ENCODE measurements at regions not wholly inside any gene's neighbourhood (a gene's known extent, or its start where the extent isn't known, plus 50 kb on each side); places are given as distances from the start of the nearest gene placed in this dataset.

- no peak for DNase-seq (ENCODE audit: low spot score in 2 of 2)
- no peak for ATAC-seq (ENCODE audit: low read depth)
- Mint-ChIP-seq H3K9me3 (no peaks in the 10 kb centered on the region), H3K27me3 (no peaks in the 10 kb centered on the region), H3K27ac (peak overlapping the region; percentile 97), H3K4me3 (peak overlapping the region; percentile 58), H3K4me1 (peaks cover 52% of the 10 kb centered on the region), H3K36me3 (no peaks in the 10 kb centered on the region)
Measured at GRCh38 chr1:25023190-25023578, 93.1 kb upstream of the RUNX3 start.

DNA sequence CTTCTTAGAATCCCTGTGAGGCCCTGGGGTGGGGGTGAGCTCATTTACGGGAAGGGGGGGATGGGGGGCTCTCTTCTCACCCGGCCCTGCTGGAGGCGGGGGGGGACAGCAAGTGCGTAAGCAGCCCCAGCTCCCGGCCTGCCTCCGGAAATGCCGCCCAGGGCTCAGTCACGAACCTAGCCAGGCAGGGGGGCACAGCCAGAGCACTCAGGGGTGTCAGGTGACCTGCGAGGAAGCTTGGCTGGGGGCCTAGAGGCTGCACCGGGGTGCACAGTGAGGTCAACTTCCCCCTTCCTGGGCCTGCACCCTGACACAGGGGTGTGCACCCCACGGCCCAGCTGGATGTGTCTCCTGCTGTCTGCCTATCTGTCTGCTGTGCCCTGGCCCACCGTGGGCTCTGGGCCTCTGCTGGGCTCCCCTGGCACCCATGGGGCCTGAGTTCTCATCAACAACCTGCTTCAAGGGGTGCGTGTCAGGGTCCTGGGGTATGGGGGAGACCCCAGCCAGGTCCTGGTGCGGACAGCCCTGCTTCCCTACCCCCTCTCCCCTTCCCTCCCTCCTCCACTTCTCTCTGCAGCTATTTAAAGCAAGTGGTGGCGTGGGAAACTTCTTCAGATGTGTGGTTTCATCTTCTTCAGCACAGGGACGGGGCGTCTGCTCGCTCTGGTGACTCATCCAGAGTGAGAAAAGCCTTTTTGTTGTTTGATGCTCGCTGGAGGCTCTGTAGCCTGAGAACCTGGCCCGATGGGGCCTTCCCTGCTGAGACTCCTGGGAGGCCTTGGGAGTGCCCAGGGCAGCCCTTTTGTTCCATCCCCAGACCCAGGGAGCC, 92.5 kb upstream of the RUNX3 start:
- H3K27ac Mint-ChIP-seq: peak overlapping the region; percentile 97
- no peaks in the 10 kb centered on the region for H3K36me3 Mint-ChIP-seq
- DNase-seq (ENCODE audit: low spot score in 2 of 2): peak; percentile 82 to 93
- ATAC-seq (ENCODE audit: low read depth): peak; percentile 90
- peaks cover 48% of the 10 kb centered on the region for H3K4me1 Mint-ChIP-seq
- no peaks in the 10 kb centered on the region for H3K9me3 Mint-ChIP-seq
- H3K27me3 Mint-ChIP-seq: no peaks in the 10 kb centered on the region
- H3K4me3 Mint-ChIP-seq: peak overlapping the region; percentile 58

DNA sequence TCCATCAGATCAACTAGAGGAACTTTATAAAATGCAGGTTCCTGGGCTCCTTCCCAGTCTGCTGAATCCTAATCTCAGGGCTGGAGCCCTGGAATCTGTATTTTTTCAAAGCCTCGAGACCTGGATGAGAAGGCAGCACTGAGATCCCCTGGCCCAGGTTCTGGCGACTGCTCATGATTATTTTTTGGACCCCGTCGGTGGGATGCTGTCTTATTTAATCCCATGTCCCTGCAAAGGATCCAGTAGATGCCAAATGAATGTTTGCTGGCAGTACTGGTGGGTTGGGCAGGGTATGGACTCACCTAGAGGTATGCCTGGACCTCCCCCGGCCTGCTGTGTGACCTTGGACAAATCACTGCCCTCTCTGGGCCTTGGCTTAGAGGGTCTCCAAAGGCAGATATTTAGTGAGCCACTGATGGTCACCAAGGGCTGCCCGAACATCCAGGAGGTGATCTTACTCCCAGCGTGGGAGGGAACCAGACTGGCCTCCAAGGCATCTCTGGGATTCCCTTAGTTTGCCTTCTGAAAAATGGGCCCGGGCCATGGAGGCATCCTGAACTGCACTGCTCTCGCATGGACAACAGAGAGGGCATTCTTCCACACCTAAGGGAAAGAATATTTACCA, 91.6 kb upstream of the RUNX3 start:
- DNase-seq (ENCODE audit: low spot score in 2 of 2): no peak

DNA sequence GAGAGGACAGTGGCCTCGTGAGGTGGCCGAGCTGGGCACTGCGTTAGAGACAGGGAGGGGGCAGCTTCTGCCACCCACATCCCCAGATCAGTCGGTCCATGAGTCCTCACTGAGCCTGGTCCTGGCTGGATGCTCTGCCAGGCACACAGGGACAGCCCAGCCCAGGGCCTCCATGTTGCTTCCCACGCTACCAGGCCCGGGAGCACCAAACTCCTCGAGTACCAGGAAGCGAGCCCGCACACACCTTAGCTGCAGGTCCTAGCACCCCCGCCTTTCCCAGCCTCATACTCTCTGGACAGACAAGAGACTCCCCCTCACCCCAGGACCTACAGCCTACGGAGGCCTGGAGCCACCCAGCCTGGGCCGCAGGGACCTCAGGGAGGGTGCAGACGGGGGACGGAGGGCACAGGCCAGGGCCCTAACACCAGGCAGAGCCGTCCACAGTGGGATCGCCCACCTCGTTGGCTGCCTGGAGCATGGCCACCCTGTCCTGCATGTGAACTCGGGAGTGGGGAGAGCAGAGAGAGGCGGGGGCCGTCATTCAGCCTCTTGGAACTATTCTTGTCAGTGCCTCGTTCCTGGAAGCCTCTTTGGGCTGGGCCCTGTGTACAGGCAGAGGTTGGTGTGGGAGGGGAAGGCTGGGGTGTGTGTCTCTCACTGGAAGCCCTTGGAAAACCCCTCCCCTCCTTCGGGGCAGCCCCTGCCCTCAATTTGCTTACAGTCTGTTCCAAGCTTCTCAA, 90.9 kb upstream of the RUNX3 start:
- DNase-seq (ENCODE audit: low spot score in 2 of 2) (no peak), ATAC-seq (ENCODE audit: low read depth) (no peak)
- Mint-ChIP-seq H3K4me3 (no peak overlapping the region), H3K9me3 (no peaks in the 10 kb centered on the region), H3K27me3 (no peaks in the 10 kb centered on the region), H3K27ac (peak overlapping the region; percentile 97), H3K36me3 (no peaks in the 10 kb centered on the region), H3K4me1 (peaks cover 48% of the 10 kb centered on the region)

More for the DNA sequence above, 91.6 kb upstream of the RUNX3 start:
- Mint-ChIP-seq H3K4me1 (peaks cover 48% of the 10 kb centered on the region), H3K27me3 (no peaks in the 10 kb centered on the region), H3K4me3 (no peak overlapping the region), H3K9me3 (no peaks in the 10 kb centered on the region), H3K36me3 (no peaks in the 10 kb centered on the region), H3K27ac (peak overlapping the region; percentile 97)
- ATAC-seq (ENCODE audit: low read depth): no peak

DNA sequence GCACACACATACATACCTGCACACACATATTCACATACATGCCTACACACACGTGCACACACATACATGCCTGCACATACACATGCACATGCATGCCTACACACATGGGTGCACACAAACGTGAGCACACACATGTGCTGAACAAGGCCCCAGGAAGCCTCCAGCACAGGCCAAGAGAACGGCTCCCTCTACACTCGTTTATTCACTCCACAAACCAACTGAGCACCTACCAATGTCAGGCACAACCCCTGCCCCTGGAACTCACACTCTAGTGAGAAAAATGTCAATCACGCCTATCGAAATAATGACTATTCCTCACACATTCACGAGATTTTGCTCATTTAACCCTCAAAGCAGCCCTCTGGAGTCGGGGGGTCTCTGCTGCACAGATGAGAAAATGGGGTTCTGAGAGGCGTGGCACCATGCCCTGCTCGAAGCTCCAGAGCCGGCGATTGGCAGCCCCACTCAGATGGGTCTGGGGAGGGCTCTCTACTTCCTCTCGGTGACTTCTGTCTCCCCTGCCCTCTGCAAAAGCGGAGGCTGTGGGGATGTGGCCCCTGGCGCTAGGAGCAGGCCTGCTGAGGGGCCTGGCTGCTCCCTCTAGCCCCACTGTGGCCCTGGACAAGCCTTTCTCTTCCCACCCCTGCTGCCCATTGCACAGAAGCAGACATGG, 90.2 kb upstream of the RUNX3 start:
- H3K27me3 Mint-ChIP-seq: no peaks in the 10 kb centered on the region
- DNase-seq (ENCODE audit: low spot score in 2 of 2) (no peak), ATAC-seq (ENCODE audit: low read depth) (no peak)
- no peak overlapping the region for H3K4me3 Mint-ChIP-seq
- no peaks in the 10 kb centered on the region for H3K36me3 Mint-ChIP-seq
- peak overlapping the region; percentile 97 for H3K27ac Mint-ChIP-seq
- H3K9me3 Mint-ChIP-seq: no peaks in the 10 kb centered on the region
- peaks cover 46% of the 10 kb centered on the region for H3K4me1 Mint-ChIP-seq

DNA sequence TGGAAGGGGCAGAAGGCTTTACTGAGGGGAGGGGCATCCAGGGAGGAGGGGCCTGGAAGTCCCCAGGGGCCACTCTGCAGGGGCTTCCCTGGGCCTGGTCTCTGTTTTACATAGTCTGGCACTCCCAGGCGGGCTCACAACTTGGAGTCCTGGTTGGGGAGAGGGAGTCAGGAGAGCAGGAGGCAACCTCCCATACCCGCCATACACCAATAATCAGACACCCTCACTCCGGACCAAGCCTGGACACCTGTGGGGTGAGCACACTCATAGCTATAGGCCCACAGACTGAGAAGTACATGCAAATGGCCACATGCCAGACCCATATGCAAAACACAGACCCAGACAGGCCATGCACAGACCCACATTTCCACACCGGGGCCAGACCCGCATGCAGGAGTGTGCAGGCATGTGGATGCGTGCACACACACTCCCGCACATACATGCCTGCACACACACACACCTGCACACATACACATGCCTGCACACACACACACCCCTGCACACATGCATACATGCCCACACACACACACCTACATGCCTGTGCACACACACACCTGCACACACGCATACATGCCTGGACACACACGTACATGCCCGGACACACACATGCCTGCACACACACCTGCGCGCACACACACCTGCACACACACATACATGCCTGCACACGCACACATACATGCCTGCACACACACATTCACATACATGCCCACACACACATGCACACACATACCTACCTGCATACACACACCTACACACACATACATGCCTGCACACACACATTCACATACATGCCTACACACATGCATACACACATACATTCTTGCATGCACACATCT, 89.5 kb upstream of the RUNX3 start:
- DNase-seq (ENCODE audit: low spot score in 2 of 2) (peak; percentile 57 to 63), ATAC-seq (ENCODE audit: low read depth) (peak; percentile 16)
- Mint-ChIP-seq H3K36me3 (no peaks in the 10 kb centered on the region), H3K9me3 (no peaks in the 10 kb centered on the region), H3K4me1 (peaks cover 40% of the 10 kb centered on the region), H3K4me3 (peak overlapping the region; percentile 76), H3K27me3 (no peaks in the 10 kb centered on the region), H3K27ac (peak overlapping the region; percentile 97)

GRCh38 chr1:25018943-25019336, 88.9 kb upstream of the RUNX3 start:
- H3K27me3 Mint-ChIP-seq: no peaks in the 10 kb centered on the region
- no peaks in the 10 kb centered on the region for H3K9me3 Mint-ChIP-seq
- ATAC-seq (ENCODE audit: low read depth) (no peak), DNase-seq (ENCODE audit: low spot score in 2 of 2) (no peak)
- H3K4me3 Mint-ChIP-seq: peak overlapping the region; percentile 76
- H3K4me1 Mint-ChIP-seq: peaks cover 39% of the 10 kb centered on the region
- peak overlapping the region; percentile 97 for H3K27ac Mint-ChIP-seq
- no peaks in the 10 kb centered on the region for H3K36me3 Mint-ChIP-seq

- no peaks in the 10 kb centered on the region for H3K27me3 Mint-ChIP-seq
- H3K4me1 Mint-ChIP-seq: peaks cover 32% of the 10 kb centered on the region
- ATAC-seq (ENCODE audit: low read depth) (no peak), DNase-seq (ENCODE audit: low spot score in 2 of 2) (no peak)
- H3K9me3 Mint-ChIP-seq: no peaks in the 10 kb centered on the region
- H3K27ac Mint-ChIP-seq: no peak overlapping the region
- H3K4me3 Mint-ChIP-seq: no peak overlapping the region
- no peaks in the 10 kb centered on the region for H3K36me3 Mint-ChIP-seq
Measured at GRCh38 chr1:25018110-25018735, 88.1 kb upstream of the RUNX3 start.

- ATAC-seq (ENCODE audit: low read depth): no peak
- Mint-ChIP-seq H3K4me1 (peaks cover 27% of the 10 kb centered on the region), H3K27ac (no peak overlapping the region), H3K27me3 (no peaks in the 10 kb centered on the region), H3K36me3 (no peaks in the 10 kb centered on the region), H3K9me3 (no peaks in the 10 kb centered on the region), H3K4me3 (no peak overlapping the region)
- no peak for DNase-seq (ENCODE audit: low spot score in 2 of 2)
Measured at GRCh38 chr1:25017436-25018109, 87.5 kb upstream of the RUNX3 start.

- ATAC-seq (ENCODE audit: low read depth) (no peak), DNase-seq (ENCODE audit: low spot score in 2 of 2) (no peak)
- Mint-ChIP-seq H3K27ac (no peak overlapping the region), H3K4me1 (no peaks in the 10 kb centered on the region), H3K4me3 (no peak overlapping the region), H3K27me3 (no peaks in the 10 kb centered on the region), H3K36me3 (no peaks in the 10 kb centered on the region), H3K9me3 (no peaks in the 10 kb centered on the region)
Measured at GRCh38 chr1:25012966-25013962, 83.2 kb upstream of the RUNX3 start.

DNA sequence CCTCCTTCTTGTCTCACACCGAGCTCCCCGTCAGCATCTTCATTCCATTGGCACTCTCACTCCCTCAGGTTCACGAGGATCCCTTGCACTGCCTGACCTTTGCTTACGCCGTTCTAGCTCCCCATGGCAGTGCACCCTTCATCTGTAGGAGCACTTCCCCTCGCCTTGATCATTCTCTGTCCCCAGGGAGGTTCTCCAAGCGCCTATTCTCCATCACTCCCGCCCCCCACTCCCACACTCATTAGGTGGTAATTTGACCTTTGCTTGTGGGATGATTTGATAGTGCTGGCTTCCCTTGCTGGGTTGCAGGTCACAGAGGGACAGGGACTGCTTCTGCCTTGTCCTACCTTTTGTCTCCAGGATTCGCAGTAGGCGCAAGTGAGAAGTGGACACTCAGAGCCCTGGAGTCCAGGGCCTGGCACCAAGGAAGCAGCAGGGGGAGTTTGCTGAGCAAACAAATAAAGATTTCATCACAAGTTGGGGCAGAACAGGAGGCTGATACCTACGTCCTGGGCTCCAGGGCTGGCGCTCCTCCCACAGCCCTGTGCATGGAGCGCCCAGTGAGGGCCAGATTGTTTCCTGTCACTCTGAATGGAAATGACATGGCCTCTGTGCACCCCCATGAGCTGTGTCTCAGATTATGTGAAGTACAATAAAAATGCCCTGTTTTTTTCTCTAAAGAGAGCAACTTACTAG, 82.0 kb upstream of the RUNX3 start:
- H3K27ac Mint-ChIP-seq: no peak overlapping the region
- DNase-seq (ENCODE audit: low spot score in 2 of 2): no peak
- no peaks in the 10 kb centered on the region for H3K4me1 Mint-ChIP-seq
- H3K9me3 Mint-ChIP-seq: no peaks in the 10 kb centered on the region
- no peaks in the 10 kb centered on the region for H3K36me3 Mint-ChIP-seq
- no peak for ATAC-seq (ENCODE audit: low read depth)
- no peaks in the 10 kb centered on the region for H3K27me3 Mint-ChIP-seq
- H3K4me3 Mint-ChIP-seq: no peak overlapping the region

Measured in memory B cell (primary cell).